PFSK-1 (cell line): ENCODE measurements at regions not wholly inside any gene's neighbourhood (a gene's known extent, or its start where the extent isn't known, plus 50 kb on each side); places are given as distances from the start of the nearest gene placed in this dataset.

Experiments
- POLR2AphosphoS5 ChIP-seq: IDR thresholded peaks from 2 replicates; pipeline ENCODE4 v1.6.1; 2012; ENCODE audit warnings: low read depth, mild to moderate bottlenecking, control low read depth, low read length, moderate library complexity
- SIN3A ChIP-seq: IDR thresholded peaks from 2 replicates; pipeline ENCODE4 v1.6.1; 2012; ENCODE audit warnings: mild to moderate bottlenecking, low read length, moderate library complexity, borderline replicate concordance; ENCODE audit not compliant: insufficient read depth
- TAF1 ChIP-seq: IDR thresholded peaks from 2 replicates; pipeline ENCODE4 v1.6.1; 2012; ENCODE audit warnings: low read length, control low read depth, borderline replicate concordance; ENCODE audit not compliant: insufficient read depth
- TF ChIP-seq, protein P1 (sequence below), 2 experiments: IDR thresholded peaks; 2 replicates each; pipeline versions ENCODE4 v1.6.1 to v1.8.0; 2011 to 2012; ENCODE audit warnings: low read depth in 2 of 2, low read length in 2 of 2, control low read depth in 1 of 2, inconsistent platforms in 1 of 2, mild to moderate bottlenecking in 1 of 2, moderate library complexity in 1 of 2; ENCODE audit not compliant: insufficient read depth in 1 of 2

DNA sequence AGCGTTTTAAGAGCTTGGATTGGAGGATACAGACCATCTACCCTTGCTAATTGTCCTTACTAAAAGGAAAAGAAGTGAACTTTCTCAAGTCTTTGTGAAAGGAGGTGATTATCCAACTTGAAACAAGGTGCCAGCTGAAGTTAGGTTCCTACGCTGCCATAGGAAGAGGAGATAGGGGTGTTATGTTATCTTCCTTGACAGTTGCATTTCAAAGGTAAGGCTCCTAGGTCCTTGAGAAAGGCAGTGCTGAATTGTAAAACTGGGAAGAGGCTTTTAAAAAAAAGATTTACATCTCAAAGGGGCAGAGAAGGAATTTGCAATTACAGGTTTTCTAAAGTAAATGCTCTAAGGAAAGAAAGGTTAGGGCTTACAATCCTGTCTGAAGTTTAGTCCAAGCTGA is 810.2 kb upstream of the LRATD1 start:
- TF ChIP-seq POLR2AphosphoS5 (no peak), SIN3A (no peak), TAF1 (no peak)
- TF ChIP-seq, protein P1, sequence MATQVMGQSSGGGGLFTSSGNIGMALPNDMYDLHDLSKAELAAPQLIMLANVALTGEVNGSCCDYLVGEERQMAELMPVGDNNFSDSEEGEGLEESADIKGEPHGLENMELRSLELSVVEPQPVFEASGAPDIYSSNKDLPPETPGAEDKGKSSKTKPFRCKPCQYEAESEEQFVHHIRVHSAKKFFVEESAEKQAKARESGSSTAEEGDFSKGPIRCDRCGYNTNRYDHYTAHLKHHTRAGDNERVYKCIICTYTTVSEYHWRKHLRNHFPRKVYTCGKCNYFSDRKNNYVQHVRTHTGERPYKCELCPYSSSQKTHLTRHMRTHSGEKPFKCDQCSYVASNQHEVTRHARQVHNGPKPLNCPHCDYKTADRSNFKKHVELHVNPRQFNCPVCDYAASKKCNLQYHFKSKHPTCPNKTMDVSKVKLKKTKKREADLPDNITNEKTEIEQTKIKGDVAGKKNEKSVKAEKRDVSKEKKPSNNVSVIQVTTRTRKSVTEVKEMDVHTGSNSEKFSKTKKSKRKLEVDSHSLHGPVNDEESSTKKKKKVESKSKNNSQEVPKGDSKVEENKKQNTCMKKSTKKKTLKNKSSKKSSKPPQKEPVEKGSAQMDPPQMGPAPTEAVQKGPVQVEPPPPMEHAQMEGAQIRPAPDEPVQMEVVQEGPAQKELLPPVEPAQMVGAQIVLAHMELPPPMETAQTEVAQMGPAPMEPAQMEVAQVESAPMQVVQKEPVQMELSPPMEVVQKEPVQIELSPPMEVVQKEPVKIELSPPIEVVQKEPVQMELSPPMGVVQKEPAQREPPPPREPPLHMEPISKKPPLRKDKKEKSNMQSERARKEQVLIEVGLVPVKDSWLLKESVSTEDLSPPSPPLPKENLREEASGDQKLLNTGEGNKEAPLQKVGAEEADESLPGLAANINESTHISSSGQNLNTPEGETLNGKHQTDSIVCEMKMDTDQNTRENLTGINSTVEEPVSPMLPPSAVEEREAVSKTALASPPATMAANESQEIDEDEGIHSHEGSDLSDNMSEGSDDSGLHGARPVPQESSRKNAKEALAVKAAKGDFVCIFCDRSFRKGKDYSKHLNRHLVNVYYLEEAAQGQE (IDR thresholded peaks at IDR 0.05; ENCODE audit: insufficient read depth in 1 of 2, low read depth in 2 of 2, low read length in 2 of 2) = no peak
